GM12878 (cell line): ENCODE measurements at regions not wholly inside any gene's neighbourhood (a gene's known extent, or its start where the extent isn't known, plus 50 kb on each side); places are given as distances from the start of the nearest gene placed in this dataset.

Experiments
- ATAC-seq: fragments of 200-7000 bp; cut with Tn5 transposase; 3 replicates; pipeline ENCODE4 v1.9.1; 2020; ENCODE audit warnings: mild to moderate bottlenecking, moderate library complexity
- BruUV-seq: library from RNA; stranded (reverse); fragments of 400-500 nt; replicated peaks from 2 replicates; lab custom pipeline; 2021; lab: Mats Ljungman, UMichigan
- CTCF ChIA-PET: fragments of 300-600 bp; sonication (Branson Sonifier 250); formaldehyde crosslinking; extraction: SDS; loops from one replicate; lab custom pipeline; 2021; ENCODE audit warnings: inconsistent platforms; lab: Yijun Ruan, JAX
- POLR2A ChIA-PET: fragments of 350-600 bp; formaldehyde crosslinking; extraction: SDS; loops from one replicate; lab custom pipeline; 2021; ENCODE audit warnings: inconsistent platforms; lab: Charles Lee
- RAD21 ChIA-PET: fragments of 300-600 bp; sonication (Branson Sonifier 250); formaldehyde crosslinking; loops from one replicate; lab custom pipeline; 2023; ENCODE audit warnings: antibody characterized with exemption; ENCODE audit not compliant: unreplicated experiment; lab: Charles Lee
- SMC1A ChIA-PET: fragments of 300-600 bp; sonication (Branson Sonifier 250); formaldehyde crosslinking; loops from one replicate; lab custom pipeline; 2023; ENCODE audit not compliant: unreplicated experiment, uncharacterized antibody; lab: Charles Lee
- DNase-seq: peaks from one replicate; pipeline ENCODE4 v3.0.0-alpha.2; 2011; ENCODE audit warnings: low read depth, low spot score
- FAIRE-seq: peaks from 3 replicates; lab custom pipeline; 2011; peaks lifted over from hg19 to GRCh38; lab: Jason Lieb, UNC
- H2AFZ ChIP-seq: 2 replicates; pipeline ENCODE4 v1.6.0; 2011; ENCODE audit warnings: low read depth, low read length, control low read depth; ENCODE audit not compliant: control insufficient read depth
- H3K27ac ChIP-seq: 2 replicates; pipeline ENCODE4 v1.5.1; 2011; ENCODE audit warnings: control low read depth; ENCODE audit not compliant: control insufficient read depth, insufficient read depth
- H3K27me3 ChIP-seq, 2 experiments: replicated peaks in 1 of 2; 2 replicates each; pipeline versions ENCODE4 v1.6.0 to v1.6.1; 2011; ENCODE audit warnings: low read length in 1 of 2; ENCODE audit not compliant: control insufficient read depth in 2 of 2, insufficient read depth in 2 of 2
- H3K36me3 ChIP-seq, 2 experiments: 2 replicates each; pipeline ENCODE4 v1.5.1; 2011; ENCODE audit warnings: low read length in 1 of 2; ENCODE audit not compliant: control insufficient read depth in 2 of 2, insufficient read depth in 2 of 2
- H3K4me1 ChIP-seq: 2 replicates; pipeline ENCODE4 v1.6.1; 2011; ENCODE audit warnings: mild to moderate bottlenecking, low read length, moderate library complexity, mixed read lengths; ENCODE audit not compliant: control insufficient read depth, insufficient read depth
- H3K4me2 ChIP-seq: 2 replicates; pipeline ENCODE4 v1.6.0; 2011; ENCODE audit warnings: control low read depth; ENCODE audit not compliant: control insufficient read depth, insufficient read depth
- H3K4me3 ChIP-seq: fragments of 200-600 bp; sonication (generic); 2 replicates; pipeline ENCODE4 v1.5.1; 2016
- H3K79me2 ChIP-seq: 2 replicates; pipeline ENCODE4 v1.6.0; 2011; ENCODE audit warnings: low read length; ENCODE audit not compliant: control insufficient read depth, insufficient read depth
- H3K9ac ChIP-seq: 2 replicates; pipeline ENCODE4 v1.8.0; 2011; ENCODE audit warnings: low read length, control low read depth, mixed read lengths; ENCODE audit not compliant: control insufficient read depth, insufficient read depth
- H3K9me3 ChIP-seq: replicated peaks from 3 replicates; pipeline ENCODE4 v1.5.1; 2011; ENCODE audit warnings: mild to moderate bottlenecking, low read length; ENCODE audit not compliant: control insufficient read depth, insufficient read depth
- H4K20me1 ChIP-seq: 2 replicates; pipeline ENCODE4 v1.6.0; 2011; ENCODE audit not compliant: control insufficient read depth, insufficient read depth
- BMI1 ChIP-seq: fragments of 450-650 bp; IDR thresholded peaks from 2 replicates; pipeline ENCODE4 v1.6.1; 2016; ENCODE audit warnings: mild to moderate bottlenecking, moderate library complexity, borderline replicate concordance
- CHD4 ChIP-seq: fragments of 200-600 bp; sonication (generic); IDR thresholded peaks from 2 replicates; pipeline ENCODE4 v1.6.1; 2016; ENCODE audit warnings: mild to moderate bottlenecking
- EP300 ChIP-seq, 2 experiments: fragments of 150-350 bp in 1 of 2; IDR thresholded peaks; 2 replicates each; pipeline ENCODE4 v1.6.1; 2011 to 2012; ENCODE audit warnings: low read depth in 2 of 2, low read length in 2 of 2, borderline replicate concordance in 1 of 2, improper control_type of control experiment in 1 of 2, inconsistent platforms in 1 of 2; ENCODE audit not compliant: control insufficient read depth in 1 of 2
- FOS ChIP-seq: IDR thresholded peaks from 3 replicates; pipeline ENCODE4 v1.6.1; 2011; ENCODE audit warnings: borderline replicate concordance; ENCODE audit not compliant: insufficient read length; ENCODE audit errors: extremely low read depth
- NR2C1 ChIP-seq: fragments of 450-650 bp; IDR thresholded peaks from 2 replicates; pipeline ENCODE4 v1.6.1; 2017; ENCODE audit warnings: antibody characterized with exemption, mild to moderate bottlenecking, moderate library complexity
- PBX3 ChIP-seq: IDR thresholded peaks from 2 replicates; pipeline ENCODE4 v1.6.1; 2011; ENCODE audit warnings: mild to moderate bottlenecking, low read depth, low read length, moderate library complexity; ENCODE audit not compliant: insufficient replicate concordance
- POLR2A ChIP-seq: IDR thresholded peaks from 2 replicates; pipeline ENCODE4 v1.6.1; 2011; ENCODE audit warnings: low read depth, mild to moderate bottlenecking, low read length
- POLR2AphosphoS5 ChIP-seq: IDR thresholded peaks from 2 replicates; pipeline ENCODE4 v1.6.1; 2011; ENCODE audit warnings: mild to moderate bottlenecking, low read length, inconsistent platforms
- REST ChIP-seq: IDR thresholded peaks from 2 replicates; pipeline ENCODE4 v1.6.1; 2012; ENCODE audit warnings: mild to moderate bottlenecking, low read depth, low read length
- RFX5 ChIP-seq: IDR thresholded peaks from 2 replicates; pipeline ENCODE4 v1.6.1; 2011; ENCODE audit warnings: low read depth, low read length, improper control_type of control experiment
- SUPT20H ChIP-seq: IDR thresholded peaks from 2 replicates; pipeline ENCODE4 v1.6.1; 2011; ENCODE audit warnings: low read depth, mild to moderate bottlenecking, low read length, moderate library complexity, borderline replicate concordance; ENCODE audit not compliant: control insufficient read depth
- TBL1XR1 ChIP-seq: IDR thresholded peaks from 2 replicates; pipeline ENCODE4 v1.6.1; 2012; ENCODE audit warnings: low read depth, low read length, improper control_type of control experiment
- ZNF217 ChIP-seq: fragments of 450-650 bp; IDR thresholded peaks from 2 replicates; pipeline ENCODE4 v1.6.1; 2017; ENCODE audit warnings: antibody characterized with exemption, mild to moderate bottlenecking
- ZNF592 ChIP-seq: fragments of 450-650 bp; IDR thresholded peaks from 2 replicates; pipeline ENCODE4 v1.6.1; 2017; ENCODE audit warnings: mild to moderate bottlenecking, moderate library complexity
- WGBS: methylation state at CpG from one replicate; pipeline ENCODE4 v1.1.6; 2016; ENCODE audit warnings: low lambda C conversion rate; ENCODE audit not compliant: insufficient replicate concordance, insufficient coverage; ENCODE audit errors: missing lambda C conversion rate; 5-methylcytosine and 5-hydroxymethylcytosine counted together
- in situ Hi-C: fragments of 300-500 bp; cut with MboI; formaldehyde crosslinking; loops from 9 replicates; pipeline ENCODE4 v1.14.3; 2018; ENCODE audit warnings: mixed read lengths
- intact Hi-C: fragments of 100-400 bp; cut with micrococcal nuclease; formaldehyde crosslinking; loops from one replicate; pipeline ENCODE4 v1.14.2; 2022; ENCODE audit not compliant: unreplicated experiment

GRCh38 chr13:47549219-47549752 is 451.8 kb downstream of the SUCLA2 start:
- ATAC-seq (no peak), DNase-seq (no peak), FAIRE-seq (no peak)
- intact Hi-C loops: no loop called here
- no peak overlapping the region for H3K4me3 ChIP-seq
- RAD21 ChIA-PET: no interaction called here
- in situ Hi-C loops: no loop called here
- no peaks in the 10 kb centered on the region for H3K9me3 ChIP-seq
- H4K20me1 ChIP-seq: no peaks in the 10 kb centered on the region
- CTCF ChIA-PET: no interaction called here
- H3K36me3 ChIP-seq: no peaks in the 10 kb centered on the region
- POLR2A ChIA-PET: no interaction called here
- H3K27me3 ChIP-seq: no peaks in the 10 kb centered on the region
- 40% methylated on average over 3 of the region's 3 CpGs for WGBS
- no peak overlapping the region for H3K27ac ChIP-seq
- H2AFZ ChIP-seq: no peak overlapping the region
- BruUV-seq: no TSS peak
- no peaks in the 10 kb centered on the region for H3K4me1 ChIP-seq
- no peak overlapping the region for H3K9ac ChIP-seq
- no peaks in the 10 kb centered on the region for H3K79me2 ChIP-seq
- H3K4me2 ChIP-seq: no peak overlapping the region
- SMC1A ChIA-PET: interaction anchor here (1.3 kb wide), 1 partner anchor 17 kb away, joined by 3 read pairs; no protein-coding TSS in a partner anchor
- TF ChIP-seq ZNF592 (no peak), ZNF217 (no peak), SUPT20H (no peak), REST (no peak), RFX5 (no peak), EP300 (IDR thresholded peaks at IDR 0.05; ENCODE audit: borderline replicate concordance in 1 of 2, control insufficient read depth in 1 of 2, low read depth in 2 of 2, low read length in 2 of 2) (no peak), PBX3 (no peak), POLR2A (no peak), FOS (no peak), POLR2AphosphoS5 (no peak), BMI1 (no peak), CHD4 (no peak), TBL1XR1 (no peak), NR2C1 (no peak)
